Common myeloid progenitor, CD34-positive (primary cell): ENCODE measurements at regions not wholly inside any gene's neighbourhood (a gene's known extent, or its start where the extent isn't known, plus 50 kb on each side); places are given as distances from the start of the nearest gene placed in this dataset.
A peak's percentile ranks its signal among the peaks of the same experiment; 100 is the strongest.

ENCODE experiments used
- CTCF ChIA-PET: fragments of 350-600 bp; sonication (Branson Sonifier 250); formaldehyde crosslinking; loops from one replicate; lab custom pipeline; 2021; ENCODE audit warnings: antibody characterized with exemption; lab: Charles Lee
- POLR2A ChIA-PET: fragments of 350-600 bp; sonication (Branson Sonifier 250); formaldehyde crosslinking; loops from one replicate; lab custom pipeline; 2021; ENCODE audit warnings: antibody characterized with exemption; lab: Charles Lee
- DNase-seq, 3 donors: peaks; one replicate each; pipeline versions ENCODE4 v3.0.0 to v3.0.0-alpha.2; 2013
- H3K27ac ChIP-seq, 2 experiments: 1 replicate in 1 of 2; 2 replicates in 1 of 2; pipeline ENCODE4 v1.7.0; 2013; ENCODE audit warnings: inconsistent platforms in 2 of 2, low read length in 2 of 2, mild to moderate bottlenecking in 2 of 2, low read depth in 1 of 2, moderate library complexity in 1 of 2; ENCODE audit not compliant: severe bottlenecking in 2 of 2, insufficient read depth in 1 of 2, poor library complexity in 1 of 2
- H3K27me3 ChIP-seq, 5 experiments: replicated peaks in 2 of 5; 1 replicate in 3 of 5; 2 replicates in 2 of 5; pipeline versions ENCODE4 v1.6.1 to v1.7.0; 2013; ENCODE audit warnings: low read length in 4 of 5, mild to moderate bottlenecking in 2 of 5, moderate library complexity in 2 of 5, inconsistent platforms in 1 of 5; ENCODE audit not compliant: insufficient read depth in 5 of 5, control insufficient read depth in 4 of 5
- H3K36me3 ChIP-seq, 4 experiments: 1 replicate in 2 of 4; 2 replicates in 2 of 4; pipeline versions ENCODE4 v1.6.1 to v1.7.0; 2013; ENCODE audit warnings: low read length in 3 of 4, control low read depth in 1 of 4, mild to moderate bottlenecking in 1 of 4; ENCODE audit not compliant: control insufficient read depth in 4 of 4, insufficient read depth in 4 of 4
- H3K4me1 ChIP-seq, 4 experiments: 1 replicate in 3 of 4; 2 replicates in 1 of 4; pipeline versions ENCODE4 v1.6.1 to v1.7.1; 2013; ENCODE audit warnings: low read length in 3 of 4, mild to moderate bottlenecking in 3 of 4, control low read depth in 1 of 4, inconsistent platforms in 1 of 4, moderate library complexity in 1 of 4; ENCODE audit not compliant: control insufficient read depth in 4 of 4, insufficient read depth in 4 of 4; ENCODE audit errors: control extremely low read depth in 1 of 4
- H3K4me3 ChIP-seq, 7 experiments: 1 replicate in 4 of 7; 2 replicates in 3 of 7; pipeline versions ENCODE4 v1.5.1 to v1.7.0; 2013; ENCODE audit warnings: mild to moderate bottlenecking in 7 of 7, low read length in 6 of 7, moderate library complexity in 6 of 7, inconsistent platforms in 2 of 7, low read depth in 2 of 7, control low read depth in 1 of 7; ENCODE audit not compliant: insufficient read depth in 4 of 7, control insufficient read depth in 1 of 7; ENCODE audit errors: extremely low read depth in 1 of 7
- H3K9me3 ChIP-seq, 5 experiments: 1 replicate in 4 of 5; 2 replicates in 1 of 5; pipeline versions ENCODE4 v1.6.1 to v1.7.1; 2013; ENCODE audit warnings: low read length in 4 of 5, mild to moderate bottlenecking in 2 of 5, inconsistent platforms in 1 of 5, low read depth in 1 of 5, moderate library complexity in 1 of 5; ENCODE audit not compliant: control insufficient read depth in 4 of 5, insufficient read depth in 2 of 5; ENCODE audit errors: control extremely low read depth in 1 of 5
- WGBS: methylation state at CpG from one replicate; pipeline ENCODE4 v1.1.5; 2013; ENCODE audit not compliant: insufficient coverage; 5-methylcytosine and 5-hydroxymethylcytosine counted together

- Histone ChIP-seq H3K9me3 (no peaks in the 10 kb centered on the region), H3K27ac (no peak overlapping the region), H3K4me1 (no peaks in the 10 kb centered on the region), H3K4me3 (no peak overlapping the region), H3K27me3 (no peaks in the 10 kb centered on the region), H3K36me3 (no peaks in the 10 kb centered on the region)
- 100% methylated on average over 1 of the region's 4 CpGs for WGBS
- POLR2A ChIA-PET = no interaction called here
- CTCF ChIA-PET = no interaction called here
- no peak for DNase-seq
Observed at GRCh38 chr6:153800580-153801188, 238.4 kb upstream of the OPRM1 start.

GRCh38 chr6:153790876-153791473 is 248.1 kb upstream of the OPRM1 start:
- Histone ChIP-seq H3K36me3 (no peaks in the 10 kb centered on the region), H3K4me1 (no peaks in the 10 kb centered on the region), H3K9me3 (no peaks in the 10 kb centered on the region), H3K27ac (no peak overlapping the region), H3K27me3 (peaks cover 0 to 1% (median 0%) of the 10 kb centered on the region in 5 experiments), H3K4me3 (no peak overlapping the region)
- ChIA-PET CTCF (interaction anchor here (0.6 kb wide), 1 partner anchor 733 kb away, joined by 3 read pairs; no protein-coding TSS in a partner anchor), POLR2A (no interaction called here)
- 86% methylated on average over 1 of the region's 1 CpG for WGBS
- peak in 2 of 3 donors; percentile 9 to 25 for DNase-seq

GRCh38 chr6:153790048-153790447 is 249.0 kb upstream of the OPRM1 start:
- ChIA-PET POLR2A (no interaction called here), CTCF (no interaction called here)
- H3K4me3 ChIP-seq = no peak overlapping the region
- H3K36me3 ChIP-seq = no peaks in the 10 kb centered on the region
- DNase-seq = peak in 2 of 3 donors; percentile 2 to 7
- no peaks in the 10 kb centered on the region for H3K4me1 ChIP-seq
- H3K9me3 ChIP-seq = no peaks in the 10 kb centered on the region
- H3K27ac ChIP-seq = no peak overlapping the region
- peaks cover 0 to 1% (median 0%) of the 10 kb centered on the region in 5 experiments for H3K27me3 ChIP-seq
- WGBS = 92% methylated on average over 2 of the region's 7 CpGs

DNA sequence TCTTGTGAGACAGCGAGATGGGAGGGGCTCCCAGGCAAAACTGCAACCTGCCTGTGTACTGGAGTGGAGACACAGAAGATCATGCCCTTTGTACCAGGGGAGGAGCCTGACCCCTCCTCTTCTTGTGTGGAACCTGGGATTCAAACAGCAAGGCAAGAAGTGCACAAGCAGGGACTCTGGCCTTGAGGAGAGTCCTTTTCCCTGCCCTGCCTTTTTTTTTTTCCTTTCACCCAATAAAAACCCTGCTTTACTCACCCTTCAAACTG is 251.8 kb upstream of the OPRM1 start:
- no peaks in the 10 kb centered on the region for H3K27me3 ChIP-seq
- no peak overlapping the region for H3K27ac ChIP-seq
- WGBS = 67% methylated on average over 1 of the region's 1 CpG
- no peaks in the 10 kb centered on the region for H3K36me3 ChIP-seq
- no peak overlapping the region for H3K4me3 ChIP-seq
- ChIA-PET CTCF (no interaction called here), POLR2A (no interaction called here)
- no peaks in the 10 kb centered on the region for H3K9me3 ChIP-seq
- H3K4me1 ChIP-seq = no peaks in the 10 kb centered on the region
- no peak for DNase-seq

GRCh38 chr6:153781306-153781705 is 257.7 kb upstream of the OPRM1 start:
- H3K27ac ChIP-seq = no peak overlapping the region
- no peaks in the 10 kb centered on the region for H3K36me3 ChIP-seq
- H3K9me3 ChIP-seq = peaks cover 0 to 3% (median 0%) of the 10 kb centered on the region in 5 experiments
- ChIA-PET POLR2A (no interaction called here), CTCF (no interaction called here)
- no peak for DNase-seq
- H3K27me3 ChIP-seq = no peaks in the 10 kb centered on the region
- 100% methylated on average over 1 of the region's 1 CpG for WGBS
- H3K4me1 ChIP-seq = no peaks in the 10 kb centered on the region
- no peak overlapping the region for H3K4me3 ChIP-seq

DNA sequence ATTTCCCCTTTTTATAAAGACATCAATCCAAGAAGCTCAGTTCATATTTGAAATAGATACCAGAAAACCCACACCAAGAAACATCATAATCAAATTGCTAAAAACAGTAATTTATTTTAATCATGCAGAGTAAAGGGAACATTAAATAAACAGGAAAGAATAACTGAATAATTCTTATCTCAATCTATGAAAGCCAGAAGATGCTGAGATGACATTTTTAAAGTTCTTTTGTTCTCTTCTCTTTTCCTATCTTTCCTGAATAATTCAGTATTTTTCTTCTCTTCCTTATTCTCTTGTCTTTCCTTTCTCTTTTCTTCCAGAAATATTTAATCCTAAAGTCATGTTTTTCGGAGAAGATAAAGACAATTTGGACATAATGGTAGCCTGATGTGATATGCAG is 259.0 kb upstream of the OPRM1 start:
- 100% methylated on average over 1 of the region's 1 CpG for WGBS
- Histone ChIP-seq H3K36me3 (no peaks in the 10 kb centered on the region), H3K4me1 (no peaks in the 10 kb centered on the region), H3K4me3 (no peak overlapping the region), H3K9me3 (peaks cover 0 to 3% (median 0%) of the 10 kb centered on the region in 5 experiments), H3K27ac (no peak overlapping the region), H3K27me3 (no peaks in the 10 kb centered on the region)
- DNase-seq = no peak
- ChIA-PET POLR2A (no interaction called here), CTCF (no interaction called here)

DNA sequence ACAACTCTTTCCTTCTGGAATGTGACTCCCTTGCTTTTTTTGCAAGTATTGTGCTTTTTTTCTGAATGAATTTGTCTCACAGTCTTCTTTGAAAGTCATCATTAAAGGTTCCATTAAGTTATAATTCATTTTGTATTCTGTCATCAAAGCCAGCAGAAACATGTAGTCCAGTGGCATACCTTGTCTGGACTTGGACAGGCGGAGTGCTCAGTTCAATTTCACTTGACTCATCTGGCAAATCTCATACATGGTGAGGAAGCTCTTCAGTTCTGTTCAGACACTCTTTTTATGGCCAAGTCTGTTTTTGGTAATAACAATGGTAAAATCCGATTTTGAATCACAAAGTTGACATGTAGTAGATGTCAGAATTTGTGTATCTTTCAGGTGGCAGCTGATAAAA is 260.8 kb upstream of the OPRM1 start:
- ChIA-PET POLR2A (no interaction called here), CTCF (no interaction called here)
- no peaks in the 10 kb centered on the region for H3K4me1 ChIP-seq
- H3K4me3 ChIP-seq = no peak overlapping the region
- no peaks in the 10 kb centered on the region for H3K36me3 ChIP-seq
- DNase-seq = no peak
- WGBS = 100% methylated on average over 1 of the region's 2 CpGs
- no peaks in the 10 kb centered on the region for H3K27me3 ChIP-seq
- no peak overlapping the region for H3K27ac ChIP-seq
- peaks cover 0 to 3% (median 0%) of the 10 kb centered on the region in 5 experiments for H3K9me3 ChIP-seq
